ENCODE measurements at regions not wholly inside any gene's neighbourhood (a gene's known extent, or its start where the extent isn't known, plus 50 kb on each side); places are given as distances from the start of the nearest gene placed in this dataset.

- TF ChIP-seq POLR2A (IDR thresholded peaks at IDR 0.05; ENCODE audit: low read length) (no peak), GATA1 (IDR thresholded peaks at IDR 0.05; ENCODE audit: low read depth, low read length) (no peak)
Observed at GRCh38 chr6:112841553-112842329, 494.6 kb downstream of the RFPL4B start.
